Liver (tissue), 7 donors: ENCODE measurements at regions not wholly inside any gene's neighbourhood (a gene's known extent, or its start where the extent isn't known, plus 50 kb on each side); places are given as distances from the start of the nearest gene placed in this dataset.

Source experiments
- DNase-seq: peaks from one replicate; pipeline ENCODE4 v3.0.0-alpha.2; 2017; ENCODE audit warnings: low spot score
- H3K27ac ChIP-seq, 2 donors: one replicate each; pipeline ENCODE4 v1.7.0; 2013; ENCODE audit warnings: inconsistent platforms in 2 of 2, low read length in 2 of 2, control low read depth in 1 of 2, low read depth in 1 of 2, mild to moderate bottlenecking in 1 of 2
- H3K27me3 ChIP-seq, 4 donors: one replicate each; pipeline versions ENCODE4 v1.6.1 to v1.7.0; 2013; ENCODE audit warnings: low read length in 3 of 4, inconsistent platforms in 1 of 4, mild to moderate bottlenecking in 1 of 4, moderate library complexity in 1 of 4; ENCODE audit not compliant: control insufficient read depth in 4 of 4, insufficient read depth in 4 of 4
- H3K36me3 ChIP-seq, 4 donors: one replicate each; pipeline versions ENCODE4 v1.6.1 to v1.7.0; 2013; ENCODE audit warnings: low read length in 3 of 4, mild to moderate bottlenecking in 3 of 4, low read depth in 1 of 4, moderate library complexity in 1 of 4; ENCODE audit not compliant: control insufficient read depth in 4 of 4, insufficient read depth in 3 of 4
- H3K4me1 ChIP-seq, 4 donors: one replicate each; pipeline versions ENCODE4 v1.6.1 to v1.7.0; 2013; ENCODE audit warnings: low read length in 3 of 4, mild to moderate bottlenecking in 3 of 4, moderate library complexity in 1 of 4; ENCODE audit not compliant: control insufficient read depth in 4 of 4, insufficient read depth in 4 of 4
- H3K4me3 ChIP-seq, 3 donors: one replicate each; pipeline versions ENCODE4 v1.6.1 to v1.7.0; 2013; ENCODE audit warnings: low read length in 3 of 3, control low read depth in 1 of 3, low read depth in 1 of 3, mild to moderate bottlenecking in 1 of 3
- H3K9ac ChIP-seq, 2 donors: one replicate each; pipeline ENCODE4 v1.7.0; 2013; ENCODE audit warnings: low read length in 2 of 2, mild to moderate bottlenecking in 2 of 2, moderate library complexity in 2 of 2, control low read depth in 1 of 2, low read depth in 1 of 2
- H3K9me3 ChIP-seq, 4 donors: one replicate each; pipeline versions ENCODE4 v1.6.1 to v1.7.0; 2013; ENCODE audit warnings: low read length in 3 of 4; ENCODE audit not compliant: control insufficient read depth in 4 of 4
- EGR1 ChIP-seq, 2 donors: IDR thresholded peaks; 2 replicates each; pipeline ENCODE4 v1.6.1; 2016 to 2018; ENCODE audit warnings: antibody characterized with exemption in 2 of 2, low read depth in 2 of 2
- FOXA1 ChIP-seq: IDR thresholded peaks from 2 replicates; pipeline ENCODE4 v1.6.1; 2016; ENCODE audit warnings: antibody characterized with exemption
- FOXA2 ChIP-seq: IDR thresholded peaks from 2 replicates; pipeline ENCODE4 v1.6.1; 2016; ENCODE audit warnings: antibody characterized with exemption
- HNF4A ChIP-seq, 2 donors: conservative IDR thresholded peaks; 2 replicates each; pipeline ENCODE4 v1.6.1; 2016; ENCODE audit warnings: antibody characterized with exemption in 2 of 2, mild to moderate bottlenecking in 2 of 2
- JUND ChIP-seq, 2 donors: IDR thresholded peaks; 2 replicates each; pipeline ENCODE4 v1.6.1; 2016; ENCODE audit warnings: antibody characterized with exemption in 2 of 2
- MAX ChIP-seq: IDR thresholded peaks from 2 replicates; pipeline ENCODE4 v1.6.1; 2016; ENCODE audit warnings: antibody characterized with exemption
- NR2F2 ChIP-seq: IDR thresholded peaks from 2 replicates; pipeline ENCODE4 v1.6.1; 2016; ENCODE audit warnings: antibody characterized with exemption
- RAD21 ChIP-seq, 2 donors: IDR thresholded peaks; 2 replicates each; pipeline ENCODE4 v1.6.1; 2016; ENCODE audit warnings: antibody characterized with exemption in 2 of 2, mild to moderate bottlenecking in 2 of 2
- REST ChIP-seq: IDR thresholded peaks from 2 replicates; pipeline ENCODE4 v1.6.1; 2016; ENCODE audit warnings: antibody characterized with exemption, mild to moderate bottlenecking
- TAF1 ChIP-seq: conservative IDR thresholded peaks from 2 replicates; pipeline ENCODE4 v1.6.1; 2016; ENCODE audit warnings: antibody characterized with exemption, mild to moderate bottlenecking
- YY1 ChIP-seq: IDR thresholded peaks from 2 replicates; pipeline ENCODE4 v1.6.1; 2016; ENCODE audit warnings: antibody characterized with exemption, mild to moderate bottlenecking
- ZBTB33 ChIP-seq: IDR thresholded peaks from 2 replicates; pipeline ENCODE4 v1.6.1; 2016; ENCODE audit warnings: antibody characterized with exemption
- WGBS: extraction: QIAGEN DNeasy Blood & Tissue Kit; methylation state at CpG from one replicate; pipeline ENCODE4 v1.1.7; 2013; 5-methylcytosine and 5-hydroxymethylcytosine counted together
- donor health status: healthy.
- donor health status: healthy.
- donor health status: healthy.
- donor health status: healthy.

- TF ChIP-seq ZBTB33 (no peak), MAX (no peak), TAF1 (no peak), YY1 (no peak), JUND (IDR thresholded peaks at IDR 0.05) (no peak), FOXA2 (no peak), NR2F2 (no peak), EGR1 (IDR thresholded peaks at IDR 0.05; ENCODE audit: low read depth in 2 of 2) (no peak)
These were observed 449.3 kb upstream of the CITED2 start (continued) for GRCh38 chr6:139823808-139824126.

GRCh38 chr6:139823099-139823807, 448.8 kb upstream of the CITED2 start:
- TF ChIP-seq FOXA2 = no peak
- no peak for TF ChIP-seq RAD21 (IDR thresholded peaks at IDR 0.05)
- no peak for TF ChIP-seq NR2F2
- no peak for TF ChIP-seq MAX
- TF ChIP-seq EGR1 (IDR thresholded peaks at IDR 0.05; ENCODE audit: low read depth in 2 of 2) = no peak
- no peak for TF ChIP-seq FOXA1
- no peak for TF ChIP-seq HNF4A (conservative IDR thresholded peaks at IDR 0.05)
- no peak for TF ChIP-seq ZBTB33
- TF ChIP-seq REST = no peak
- no peak for TF ChIP-seq JUND (IDR thresholded peaks at IDR 0.05)
- WGBS = 68% methylated on average over 5 of the region's 5 CpGs
- DNase-seq = no peak

More at GRCh38 chr6:139823099-139823807, 448.8 kb upstream of the CITED2 start:
- H3K4me1 ChIP-seq = no peaks in the 10 kb centered on the region
- H3K9ac ChIP-seq = no peak overlapping the region
- H3K36me3 ChIP-seq = no peaks in the 10 kb centered on the region
- no peaks in the 10 kb centered on the region for H3K27me3 ChIP-seq
- H3K9me3 ChIP-seq = no peaks in the 10 kb centered on the region
- H3K4me3 ChIP-seq = no peak overlapping the region
- H3K27ac ChIP-seq = no peak overlapping the region
